Epithelial cell of esophagus (primary cell): ENCODE measurements at regions not wholly inside any gene's neighbourhood (a gene's known extent, or its start where the extent isn't known, plus 50 kb on each side); places are given as distances from the start of the nearest gene placed in this dataset.

Experiments
- DNase-seq: peaks from one replicate; pipeline ENCODE4 v3.0.0; 2010; ENCODE audit warnings: low read depth
- H3K4me3 ChIP-seq: 2 replicates; pipeline ENCODE4 v1.5.1; 2011; ENCODE audit warnings: mild to moderate bottlenecking, low read length, control low read depth
- TF ChIP-seq, protein P1 (sequence below): IDR thresholded peaks from 2 replicates; pipeline ENCODE4 v1.5.1; 2011; ENCODE audit warnings: low read depth, mild to moderate bottlenecking, low read length, control low read depth, inconsistent platforms; ENCODE audit not compliant: insufficient read depth; ENCODE audit errors: missing control alignments

DNA sequence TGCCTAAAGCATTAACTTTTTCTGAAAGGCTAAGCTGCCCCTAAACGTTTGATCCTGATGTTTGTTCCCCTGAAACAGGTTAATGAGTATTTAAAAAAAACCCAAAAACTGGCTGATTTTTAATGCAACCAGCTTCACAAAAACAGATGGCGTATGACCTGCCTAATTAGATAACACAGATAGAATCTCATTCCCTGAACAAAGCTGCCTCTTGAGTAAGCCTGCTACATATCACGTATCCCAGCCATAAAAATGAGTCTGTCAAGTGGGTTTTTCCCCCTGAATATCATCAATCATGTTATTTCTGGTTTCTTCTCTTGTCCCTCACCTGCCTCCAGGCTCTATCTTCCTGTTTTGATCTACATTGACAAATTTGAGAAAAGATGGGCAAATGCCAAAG, 154.2 kb upstream of the FAM9B start:
- TF ChIP-seq, protein P1, sequence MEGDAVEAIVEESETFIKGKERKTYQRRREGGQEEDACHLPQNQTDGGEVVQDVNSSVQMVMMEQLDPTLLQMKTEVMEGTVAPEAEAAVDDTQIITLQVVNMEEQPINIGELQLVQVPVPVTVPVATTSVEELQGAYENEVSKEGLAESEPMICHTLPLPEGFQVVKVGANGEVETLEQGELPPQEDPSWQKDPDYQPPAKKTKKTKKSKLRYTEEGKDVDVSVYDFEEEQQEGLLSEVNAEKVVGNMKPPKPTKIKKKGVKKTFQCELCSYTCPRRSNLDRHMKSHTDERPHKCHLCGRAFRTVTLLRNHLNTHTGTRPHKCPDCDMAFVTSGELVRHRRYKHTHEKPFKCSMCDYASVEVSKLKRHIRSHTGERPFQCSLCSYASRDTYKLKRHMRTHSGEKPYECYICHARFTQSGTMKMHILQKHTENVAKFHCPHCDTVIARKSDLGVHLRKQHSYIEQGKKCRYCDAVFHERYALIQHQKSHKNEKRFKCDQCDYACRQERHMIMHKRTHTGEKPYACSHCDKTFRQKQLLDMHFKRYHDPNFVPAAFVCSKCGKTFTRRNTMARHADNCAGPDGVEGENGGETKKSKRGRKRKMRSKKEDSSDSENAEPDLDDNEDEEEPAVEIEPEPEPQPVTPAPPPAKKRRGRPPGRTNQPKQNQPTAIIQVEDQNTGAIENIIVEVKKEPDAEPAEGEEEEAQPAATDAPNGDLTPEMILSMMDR, result no peak

DNA sequence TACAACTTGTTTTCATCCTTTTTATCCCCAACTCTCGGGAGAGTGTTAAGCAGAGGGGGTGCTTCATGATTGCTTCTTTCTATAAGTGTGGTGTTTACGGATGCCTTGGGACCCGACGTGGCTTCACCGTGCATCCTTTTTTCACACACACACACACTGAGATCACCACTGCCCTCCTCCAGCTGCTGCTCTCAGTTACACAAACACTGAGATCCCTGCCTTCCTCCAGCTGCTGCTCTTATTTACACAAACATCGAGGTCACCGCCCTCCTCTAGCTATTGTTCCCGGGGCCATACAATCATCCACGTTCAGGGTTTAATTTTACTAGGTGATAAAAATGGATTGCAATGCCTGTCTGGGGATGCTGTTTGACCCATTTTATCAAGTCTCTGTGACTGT, 155.4 kb upstream of the FAM9B start:
- DNase-seq, result no peak
- TF ChIP-seq, protein P1, result no peak
- H3K4me3 ChIP-seq, result no peak overlapping the region

More for the DNA sequence above, 154.2 kb upstream of the FAM9B start:
- no peak for DNase-seq
- no peak overlapping the region for H3K4me3 ChIP-seq

DNA sequence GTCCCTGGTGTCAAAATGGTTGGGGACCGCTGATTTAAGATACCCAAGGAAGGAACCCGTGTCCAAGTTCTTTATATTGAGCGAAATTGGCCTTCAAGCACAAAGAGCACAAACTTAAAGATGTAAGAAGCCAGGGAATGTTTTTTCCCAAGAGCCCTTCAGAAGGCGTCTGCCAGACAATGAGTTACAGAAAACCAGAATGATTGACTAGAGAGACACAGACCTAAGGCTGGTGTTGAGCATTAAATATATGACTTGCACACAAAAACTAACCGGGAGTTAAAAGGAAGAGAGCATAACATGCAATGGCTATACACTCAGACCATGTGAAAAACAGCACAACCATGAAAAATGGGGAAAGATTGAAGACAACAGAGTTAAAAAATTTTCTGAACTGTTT, 157.5 kb upstream of the FAM9B start:
- TF ChIP-seq, protein P1, result no peak
- no peak overlapping the region for H3K4me3 ChIP-seq
- DNase-seq, result no peak

DNA sequence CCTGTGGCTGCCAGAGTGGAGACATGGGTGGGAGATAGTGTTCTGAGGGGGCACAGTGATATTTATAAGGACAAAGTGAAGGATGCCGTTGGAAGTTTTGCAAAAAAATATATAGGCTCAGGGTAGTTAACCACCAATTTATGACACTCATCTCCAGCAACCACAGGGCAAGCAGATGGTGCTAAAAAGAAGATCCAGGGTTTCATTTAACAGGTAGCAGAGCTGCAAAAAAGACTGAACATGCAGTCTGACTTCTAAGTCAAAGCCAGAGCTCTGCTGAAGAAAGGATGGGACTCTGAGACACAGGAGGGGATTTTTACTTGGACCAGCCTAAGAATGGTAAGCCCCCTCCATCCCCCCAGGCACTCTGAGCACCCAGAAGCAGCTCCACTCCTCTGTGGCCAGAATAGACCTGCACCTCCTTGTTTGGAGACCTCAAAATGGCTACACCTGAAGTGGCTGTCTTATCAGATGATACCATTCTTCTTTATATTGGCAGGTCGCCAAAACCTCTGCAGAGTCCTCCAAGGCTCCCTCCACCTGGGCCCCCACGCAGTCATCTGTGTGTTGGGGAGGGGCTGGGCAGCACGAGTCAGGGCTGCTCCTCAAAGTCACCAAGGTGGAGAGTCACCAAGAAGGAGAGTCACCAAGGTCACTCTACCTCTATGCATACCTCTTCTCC, 161.4 kb upstream of the FAM9B start:
- DNase-seq, result no peak
- no peak overlapping the region for H3K4me3 ChIP-seq
- TF ChIP-seq, protein P1, result no peak

DNA sequence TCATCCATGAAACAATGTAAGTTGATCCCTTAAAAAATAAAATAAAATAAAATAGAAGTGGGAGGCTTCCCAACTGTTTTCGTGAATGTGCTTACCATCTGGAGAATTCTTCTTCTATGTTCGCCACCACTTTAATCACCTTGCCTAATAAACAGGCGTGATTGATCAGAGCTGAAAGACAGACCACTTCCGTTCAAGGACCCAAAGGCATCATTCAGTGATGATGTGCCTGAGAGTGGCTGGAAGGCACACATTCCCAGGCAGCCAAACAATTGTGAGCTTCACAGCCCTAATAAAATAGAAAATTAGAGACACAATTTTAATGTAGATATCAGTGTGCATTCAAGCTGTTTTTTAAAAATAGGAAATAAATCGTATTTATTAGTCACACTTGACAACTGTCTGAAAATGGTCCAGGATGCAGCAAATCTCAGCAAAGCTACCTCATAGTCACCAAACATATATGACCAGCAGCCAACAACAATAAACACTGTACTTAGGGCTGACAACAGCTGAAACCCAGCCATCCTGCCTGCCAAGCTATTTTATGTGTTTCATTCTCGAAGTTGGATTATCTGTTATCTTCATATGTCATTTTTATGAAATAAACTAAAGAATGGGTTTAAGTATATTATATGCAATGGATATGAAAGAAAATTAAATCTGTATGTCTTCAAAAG, 163.2 kb upstream of the FAM9B start:
- DNase-seq, result no peak
- TF ChIP-seq, protein P1, result no peak
- no peak overlapping the region for H3K4me3 ChIP-seq

DNA sequence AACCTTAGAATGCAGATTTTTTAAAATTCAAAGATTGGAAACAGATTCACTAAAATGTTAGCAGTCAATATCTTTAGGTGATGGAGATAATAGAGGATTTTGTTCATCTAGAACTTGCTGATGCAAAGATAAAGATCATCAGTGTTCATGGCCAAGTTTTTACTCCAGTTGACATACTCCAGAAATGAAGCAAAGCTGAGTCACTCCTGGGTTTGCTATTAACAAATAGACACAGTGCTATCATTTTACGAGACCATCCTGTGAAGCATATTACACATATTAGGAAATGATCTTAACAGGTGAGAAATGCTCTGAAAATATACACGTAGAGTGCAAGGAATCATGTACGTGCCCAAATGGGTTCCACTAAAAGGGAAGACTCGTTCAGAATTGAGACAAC, 170.6 kb upstream of the FAM9B start:
- no peak overlapping the region for H3K4me3 ChIP-seq
- TF ChIP-seq, protein P1, result no peak
- peak; percentile 9 for DNase-seq
